ENCODE measurements at regions not wholly inside any gene's neighbourhood (a gene's known extent, or its start where the extent isn't known, plus 50 kb on each side); places are given as distances from the start of the nearest gene placed in this dataset.

GRCh38 chr1:88204612-88205167 is 479.4 kb upstream of the PKN2 start:
- Histone ChIP-seq H3K4me3 (ENCODE audit: low read depth in 1 of 3, low read length in 3 of 3) (no peak overlapping the region), H3K27me3 (ENCODE audit: control insufficient read depth in 4 of 4, insufficient read depth in 4 of 4, low read length in 3 of 4) (no peaks in the 10 kb centered on the region), H3K9ac (ENCODE audit: low read depth in 1 of 2, low read length in 2 of 2) (no peak overlapping the region), H3K9me3 (ENCODE audit: control insufficient read depth in 4 of 4, low read length in 3 of 4) (no peaks in the 10 kb centered on the region), H3K36me3 (ENCODE audit: control insufficient read depth in 4 of 4, insufficient read depth in 3 of 4, low read depth in 1 of 4, low read length in 3 of 4) (no peaks in the 10 kb centered on the region), H3K4me1 (ENCODE audit: control insufficient read depth in 4 of 4, insufficient read depth in 4 of 4, low read length in 3 of 4) (no peaks in the 10 kb centered on the region), H3K27ac (ENCODE audit: low read depth in 1 of 2, low read length in 2 of 2) (no peak overlapping the region)
- 85% methylated on average over 1 of the region's 1 CpG for WGBS
- no peak for DNase-seq (ENCODE audit: low spot score)
- TF ChIP-seq RAD21 (IDR thresholded peaks at IDR 0.05) = no peak
- TF ChIP-seq FOXA1 (IDR thresholded peaks at IDR 0.05) = no peak
- TF ChIP-seq EGR1 (IDR thresholded peaks at IDR 0.05; ENCODE audit: low read depth in 2 of 2) = no peak
- TF ChIP-seq ZBTB33 (IDR thresholded peaks at IDR 0.05) = no peak
- TF ChIP-seq JUND (IDR thresholded peaks at IDR 0.05) = no peak
- no peak for TF ChIP-seq RXRA (IDR thresholded peaks at IDR 0.05)
- no peak for TF ChIP-seq FOXA2 (IDR thresholded peaks at IDR 0.05)
- no peak for TF ChIP-seq HNF4G (IDR thresholded peaks at IDR 0.05)
- TF ChIP-seq GABPA (IDR thresholded peaks at IDR 0.05 in 1 of 2, conservative IDR thresholded peaks at IDR 0.05 in 1 of 2) = no peak
- no peak for TF ChIP-seq MAX (IDR thresholded peaks at IDR 0.05)
- no peak for TF ChIP-seq ATF3 (IDR thresholded peaks at IDR 0.05)
- TF ChIP-seq HNF4A (conservative IDR thresholded peaks at IDR 0.05) = no peak

- Histone ChIP-seq H3K9ac (ENCODE audit: low read depth in 1 of 2, low read length in 2 of 2) (no peak overlapping the region), H3K27ac (ENCODE audit: low read depth in 1 of 2, low read length in 2 of 2) (no peak overlapping the region), H3K9me3 (ENCODE audit: control insufficient read depth in 4 of 4, low read length in 3 of 4) (no peaks in the 10 kb centered on the region), H3K4me1 (ENCODE audit: control insufficient read depth in 4 of 4, insufficient read depth in 4 of 4, low read length in 3 of 4) (no peaks in the 10 kb centered on the region), H3K36me3 (ENCODE audit: control insufficient read depth in 4 of 4, insufficient read depth in 3 of 4, low read depth in 1 of 4, low read length in 3 of 4) (no peaks in the 10 kb centered on the region), H3K27me3 (ENCODE audit: control insufficient read depth in 4 of 4, insufficient read depth in 4 of 4, low read length in 3 of 4) (no peaks in the 10 kb centered on the region), H3K4me3 (ENCODE audit: low read depth in 1 of 3, low read length in 3 of 3) (no peak overlapping the region)
- no peak for DNase-seq (ENCODE audit: low spot score)
- no peak for TF ChIP-seq HNF4A (conservative IDR thresholded peaks at IDR 0.05)
- WGBS = 35% methylated on average over 1 of the region's 1 CpG
Measured at GRCh38 chr1:88208389-88208788, 475.7 kb upstream of the PKN2 start.

- WGBS = 69% methylated on average over 2 of the region's 2 CpGs
- DNase-seq (ENCODE audit: low spot score) = no peak
- H3K4me1 ChIP-seq (ENCODE audit: control insufficient read depth in 4 of 4, insufficient read depth in 4 of 4, low read length in 3 of 4) = no peaks in the 10 kb centered on the region
- no peaks in the 10 kb centered on the region for H3K9me3 ChIP-seq (ENCODE audit: control insufficient read depth in 4 of 4, low read length in 3 of 4)
- no peaks in the 10 kb centered on the region for H3K36me3 ChIP-seq (ENCODE audit: control insufficient read depth in 4 of 4, insufficient read depth in 3 of 4, low read depth in 1 of 4, low read length in 3 of 4)
- H3K4me3 ChIP-seq (ENCODE audit: low read depth in 1 of 3, low read length in 3 of 3) = no peak overlapping the region
- no peak overlapping the region for H3K27ac ChIP-seq (ENCODE audit: low read depth in 1 of 2, low read length in 2 of 2)
- no peak overlapping the region for H3K9ac ChIP-seq (ENCODE audit: low read depth in 1 of 2, low read length in 2 of 2)
- H3K27me3 ChIP-seq (ENCODE audit: control insufficient read depth in 4 of 4, insufficient read depth in 4 of 4, low read length in 3 of 4) = no peaks in the 10 kb centered on the region
- no peak for TF ChIP-seq ZBTB33 (IDR thresholded peaks at IDR 0.05)
- TF ChIP-seq HNF4A (conservative IDR thresholded peaks at IDR 0.05) = no peak
- TF ChIP-seq NR2F2 (IDR thresholded peaks at IDR 0.05) = no peak
- no peak for TF ChIP-seq REST (IDR thresholded peaks at IDR 0.05)
- no peak for TF ChIP-seq ATF3 (IDR thresholded peaks at IDR 0.05)
- no peak for TF ChIP-seq HNF4G (IDR thresholded peaks at IDR 0.05)
- no peak for TF ChIP-seq MAX (IDR thresholded peaks at IDR 0.05)
- TF ChIP-seq JUND (IDR thresholded peaks at IDR 0.05) = no peak
- TF ChIP-seq TAF1 (conservative IDR thresholded peaks at IDR 0.05) = no peak
- TF ChIP-seq CTCF (IDR thresholded peaks at IDR 0.05; ENCODE audit: low read depth, low read length, missing input control) = no peak
Measured at GRCh38 chr1:88210103-88210787, 473.8 kb upstream of the PKN2 start.
